GM23338 (cell line): ENCODE measurements at regions not wholly inside any gene's neighbourhood (a gene's known extent, or its start where the extent isn't known, plus 50 kb on each side); places are given as distances from the start of the nearest gene placed in this dataset.

Experiments used
- ATAC-seq: fragments of 200-7000 bp; cut with Tn5 transposase; 3 replicates; pipeline ENCODE4 v1.9.1; 2020
- DNase-seq: peaks from one replicate; pipeline ENCODE4 v3.0.0-alpha.2; 2015; ENCODE audit warnings: low spot score
- H2AFZ ChIP-seq: fragments of 200-600 bp; sonication (generic); 2 replicates; pipeline ENCODE4 v1.8.0; 2016; ENCODE audit warnings: antibody characterized with exemption, mild to moderate bottlenecking, moderate library complexity
- H3F3A ChIP-seq: fragments of 200-600 bp; sonication (generic); replicated peaks from 2 replicates; pipeline ENCODE4 v1.8.0; 2017; ENCODE audit warnings: antibody characterized with exemption, mixed run types, low read depth
- H3K27ac ChIP-seq: fragments of 200-600 bp; sonication (generic); 2 replicates; pipeline ENCODE4 v1.6.1; 2016; ENCODE audit warnings: low read depth
- H3K27me3 ChIP-seq: fragments of 200-600 bp; sonication (generic); 2 replicates; pipeline ENCODE4 v1.8.0; 2016; ENCODE audit warnings: mild to moderate bottlenecking, mixed run types, moderate library complexity; ENCODE audit not compliant: insufficient read depth
- H3K36me3 ChIP-seq: fragments of 200-600 bp; sonication (generic); 2 replicates; pipeline ENCODE4 v1.8.0; 2016; ENCODE audit warnings: mild to moderate bottlenecking; ENCODE audit not compliant: insufficient read depth
- H3K4me1 ChIP-seq: fragments of 200-600 bp; sonication (generic); 2 replicates; pipeline ENCODE4 v1.8.0; 2016; ENCODE audit warnings: mild to moderate bottlenecking, moderate library complexity; ENCODE audit not compliant: insufficient read depth
- H3K4me2 ChIP-seq: fragments of 200-600 bp; sonication (generic); 2 replicates; pipeline ENCODE4 v1.7.1; 2017; ENCODE audit warnings: mixed run types
- H3K4me3 ChIP-seq: fragments of 200-600 bp; sonication (generic); 2 replicates; pipeline ENCODE4 v1.6.1; 2016; ENCODE audit warnings: mixed run types
- H3K79me2 ChIP-seq: fragments of 200-600 bp; sonication (generic); replicated peaks from 2 replicates; pipeline ENCODE4 v1.8.0; 2017; ENCODE audit warnings: mild to moderate bottlenecking; ENCODE audit not compliant: insufficient read depth
- H3K9me2 ChIP-seq: fragments of 200-600 bp; sonication (generic); 2 replicates; pipeline ENCODE4 v1.8.0; 2017; ENCODE audit not compliant: insufficient read depth
- H4K20me1 ChIP-seq: fragments of 200-600 bp; sonication (generic); replicated peaks from 2 replicates; pipeline ENCODE4 v1.8.0; 2017; ENCODE audit warnings: mild to moderate bottlenecking; ENCODE audit not compliant: insufficient read depth
- H3K27ac Mint-ChIP-seq: 2 replicates; pipeline ENCODE4 v1.8.0; 2020; ENCODE audit warnings: inconsistent platforms, mild to moderate bottlenecking, moderate library complexity, mixed read lengths
- H3K27me3 Mint-ChIP-seq: 3 replicates; pipeline ENCODE4 v1.8.0; 2022; ENCODE audit warnings: low read depth, mild to moderate bottlenecking, moderate library complexity, mixed read lengths, inconsistent platforms; ENCODE audit not compliant: insufficient read depth, poor library complexity
- H3K36me3 Mint-ChIP-seq: 3 replicates; pipeline ENCODE4 v1.8.0; 2021; ENCODE audit warnings: low read depth, mild to moderate bottlenecking, inconsistent platforms, moderate library complexity, mixed read lengths
- H3K4me1 Mint-ChIP-seq: 3 replicates; pipeline ENCODE4 v1.8.0; 2020; ENCODE audit warnings: mild to moderate bottlenecking, inconsistent platforms, mixed read lengths
- H3K4me3 Mint-ChIP-seq: 3 replicates; pipeline ENCODE4 v1.8.0; 2021; ENCODE audit warnings: moderate library complexity, mild to moderate bottlenecking, inconsistent platforms, mixed read lengths
- H3K9me3 Mint-ChIP-seq: 3 replicates; pipeline ENCODE4 v1.8.0; 2020; ENCODE audit warnings: moderate library complexity, mild to moderate bottlenecking, inconsistent platforms, mixed read lengths
- CREB1 ChIP-seq: fragments of 250-450 bp; sonication (Bioruptor Pico); IDR thresholded peaks from 2 replicates; pipeline ENCODE4 v1.5.0; 2020; ENCODE audit warnings: low read depth, mild to moderate bottlenecking, moderate library complexity
- CTCF ChIP-seq, 2 experiments: fragments of 200-600 bp in 1 of 2; sonication (generic) in 1 of 2; conservative IDR thresholded peaks; 2 replicates each; pipeline versions ENCODE4 v1.5.1 to v1.6.1; 2016 to 2017; ENCODE audit warnings: antibody characterized with exemption in 2 of 2, low read depth in 2 of 2, mild to moderate bottlenecking in 2 of 2, moderate library complexity in 1 of 2
- ETS1 ChIP-seq: IDR thresholded peaks from 2 replicates; pipeline ENCODE4 v1.6.1; 2016; ENCODE audit warnings: antibody characterized with exemption
- EZH2 ChIP-seq: fragments of 200-600 bp; sonication (generic); IDR thresholded peaks from one replicate; pipeline ENCODE4 v1.8.0; 2017; ENCODE audit warnings: antibody characterized with exemption, mild to moderate bottlenecking, low read depth; ENCODE audit not compliant: unreplicated experiment
- EZH2phosphoT487 ChIP-seq: fragments of 200-600 bp; sonication (generic); IDR thresholded peaks from one replicate; pipeline ENCODE4 v1.8.1; 2018; ENCODE audit warnings: antibody characterized with exemption; ENCODE audit not compliant: unreplicated experiment
- JUNB ChIP-seq: IDR thresholded peaks from one replicate; pipeline ENCODE4 v1.6.1; 2016; ENCODE audit warnings: antibody characterized with exemption; ENCODE audit not compliant: unreplicated experiment
- NANOG ChIP-seq: IDR thresholded peaks from 2 replicates; pipeline ENCODE4 v1.6.1; 2016; ENCODE audit warnings: antibody characterized with exemption, borderline replicate concordance
- POLR2AphosphoS5 ChIP-seq: IDR thresholded peaks from 2 replicates; pipeline ENCODE4 v1.6.1; 2016; ENCODE audit warnings: antibody characterized with exemption, low read depth
- REST ChIP-seq: IDR thresholded peaks from one replicate; pipeline ENCODE4 v1.6.1; 2018; ENCODE audit warnings: antibody characterized with exemption; ENCODE audit not compliant: unreplicated experiment
- STAT1 ChIP-seq: IDR thresholded peaks from one replicate; pipeline ENCODE4 v1.6.1; 2016; ENCODE audit warnings: antibody characterized with exemption; ENCODE audit not compliant: unreplicated experiment
- ZNF114 ChIP-seq: fragments of 250-450 bp; sonication (Bioruptor Pico); IDR thresholded peaks from 2 replicates; pipeline ENCODE4 v1.5.0; 2020; ENCODE audit warnings: mild to moderate bottlenecking, moderate library complexity
- ZNF331 ChIP-seq: fragments of 250-450 bp; sonication (Bioruptor Pico); IDR thresholded peaks from 2 replicates; pipeline ENCODE4 v1.5.0; 2020; ENCODE audit warnings: low read depth, mild to moderate bottlenecking, moderate library complexity
- ZNF462 ChIP-seq: fragments of 250-450 bp; sonication (Bioruptor Pico); IDR thresholded peaks from 2 replicates; pipeline ENCODE4 v1.5.0; 2020; ENCODE audit warnings: mild to moderate bottlenecking, moderate library complexity

- no peaks in the 10 kb centered on the region for H3F3A ChIP-seq
- no peak overlapping the region for H3K27ac ChIP-seq
- H3K4me1 Mint-ChIP-seq = peaks cover 8% of the 10 kb centered on the region
- TF ChIP-seq EZH2phosphoT487 = no peak
- no peak for TF ChIP-seq ZNF462 (CRISPR knock-in tag)
- no peak for TF ChIP-seq POLR2AphosphoS5
- no peak for TF ChIP-seq CREB1 (CRISPR knock-in tag)
- TF ChIP-seq ZNF114 = no peak
- TF ChIP-seq JUNB = no peak
- no peak for TF ChIP-seq NANOG
- no peak for TF ChIP-seq REST
- no peak for TF ChIP-seq ETS1
- TF ChIP-seq CTCF (conservative IDR thresholded peaks at IDR 0.05; ENCODE audit: low read depth in 2 of 2) = no peak
- no peak for TF ChIP-seq EZH2
- TF ChIP-seq STAT1 = no peak
- no peak for TF ChIP-seq ZNF331
- H3K79me2 ChIP-seq = no peaks in the 10 kb centered on the region
- H3K4me3 Mint-ChIP-seq = no peak overlapping the region
- H3K4me2 ChIP-seq = no peak overlapping the region
- no peak overlapping the region for H3K4me3 ChIP-seq
- DNase-seq (no peak), ATAC-seq (no peak)
- no peak overlapping the region for H2AFZ ChIP-seq
- no peaks in the 10 kb centered on the region for H3K9me3 Mint-ChIP-seq
- no peaks in the 10 kb centered on the region for H3K27me3 Mint-ChIP-seq
- no peaks in the 10 kb centered on the region for H4K20me1 ChIP-seq
- H3K4me1 ChIP-seq = no peaks in the 10 kb centered on the region; the same call in 1 of the 2 replicates
- H3K27ac Mint-ChIP-seq = no peak overlapping the region
- H3K27me3 ChIP-seq = no peaks in the 10 kb centered on the region
- H3K9me2 ChIP-seq = no peaks in the 10 kb centered on the region
- no peaks in the 10 kb centered on the region for H3K36me3 Mint-ChIP-seq
- H3K36me3 ChIP-seq = no peaks in the 10 kb centered on the region
Observed at GRCh38 chr6:97663252-97663651, 380.2 kb upstream of the MMS22L start.
